Cerebellar nuclear complex (tissue), 1 donor: ENCODE measurements at regions not wholly inside any gene's neighbourhood (a gene's known extent, or its start where the extent isn't known, plus 50 kb on each side); places are given as distances from the start of the nearest gene placed in this dataset.
"Not testable (repeated sequence)": the region's sequence is repeated elsewhere in the genome, so short reads cannot be mapped to it uniquely, and the experiment has no call there.

ENCODE experiments used
- DNase-seq, 2 experiments: peaks; one replicate each; lab custom pipeline; 2025; lab: John Stamatoyannopoulos, UW

DNA sequence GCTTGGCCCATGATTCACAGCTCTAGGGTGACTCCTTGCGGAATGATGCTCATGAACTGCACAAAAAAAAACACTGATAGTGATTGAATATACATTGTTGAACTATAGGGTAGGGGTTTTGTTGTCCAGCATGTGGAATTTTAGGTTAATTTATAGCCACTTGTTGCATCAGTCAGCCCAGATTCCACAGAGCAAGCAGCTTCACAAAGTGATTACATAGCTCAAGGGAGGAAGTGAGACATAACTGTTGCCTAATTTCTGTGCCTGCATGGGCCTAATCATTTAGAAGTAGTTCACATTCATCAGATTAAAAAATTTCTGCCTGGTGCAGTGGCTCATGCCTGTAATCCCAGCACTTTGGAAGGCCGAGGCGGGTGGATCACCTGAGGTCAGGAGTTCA is 142.2 kb upstream of the ZNF722 start:
- not testable (repeated sequence) for DNase-seq

DNA sequence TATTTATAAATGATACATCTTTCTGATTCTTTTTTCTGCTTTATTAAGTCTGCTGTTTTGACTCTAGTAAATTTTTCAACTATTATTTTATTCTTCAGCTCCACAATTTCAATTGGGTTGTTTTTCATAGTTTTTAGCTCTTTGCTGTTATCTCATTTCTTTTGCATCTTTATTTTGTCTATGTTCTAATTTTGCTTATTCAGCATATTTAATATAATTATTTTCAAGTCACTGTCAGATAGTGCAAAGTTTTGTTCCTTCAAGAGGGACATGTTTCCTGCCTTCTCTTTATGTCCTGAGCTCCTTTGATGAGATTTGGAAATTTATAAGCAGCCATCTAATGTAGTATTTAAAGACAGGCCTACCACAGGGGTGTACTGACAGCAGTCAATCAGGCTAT is 131.5 kb upstream of the ZNF722 start:
- no peak for DNase-seq

DNA sequence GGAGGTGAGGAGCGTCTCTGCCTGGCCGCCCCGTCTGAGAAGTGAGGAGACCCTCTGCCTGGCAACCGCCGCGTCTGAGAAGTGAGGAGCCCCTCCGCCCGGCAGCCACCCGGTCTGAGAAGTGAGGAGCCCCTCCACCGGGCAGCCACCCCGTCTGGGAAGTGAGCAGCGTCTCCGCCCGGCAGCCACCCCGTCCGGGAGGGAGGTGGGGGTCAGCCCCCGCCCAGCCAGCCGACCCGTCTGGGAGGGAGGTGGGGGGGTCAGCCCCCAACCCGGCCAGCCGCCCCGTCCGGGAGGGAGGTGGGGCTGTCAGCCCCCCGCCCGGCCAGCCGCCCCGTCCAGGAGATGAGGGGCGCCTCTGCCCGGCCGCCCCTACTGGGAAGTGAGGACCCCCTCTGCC is 124.4 kb upstream of the ZNF722 start:
- not testable (repeated sequence) for DNase-seq

DNA sequence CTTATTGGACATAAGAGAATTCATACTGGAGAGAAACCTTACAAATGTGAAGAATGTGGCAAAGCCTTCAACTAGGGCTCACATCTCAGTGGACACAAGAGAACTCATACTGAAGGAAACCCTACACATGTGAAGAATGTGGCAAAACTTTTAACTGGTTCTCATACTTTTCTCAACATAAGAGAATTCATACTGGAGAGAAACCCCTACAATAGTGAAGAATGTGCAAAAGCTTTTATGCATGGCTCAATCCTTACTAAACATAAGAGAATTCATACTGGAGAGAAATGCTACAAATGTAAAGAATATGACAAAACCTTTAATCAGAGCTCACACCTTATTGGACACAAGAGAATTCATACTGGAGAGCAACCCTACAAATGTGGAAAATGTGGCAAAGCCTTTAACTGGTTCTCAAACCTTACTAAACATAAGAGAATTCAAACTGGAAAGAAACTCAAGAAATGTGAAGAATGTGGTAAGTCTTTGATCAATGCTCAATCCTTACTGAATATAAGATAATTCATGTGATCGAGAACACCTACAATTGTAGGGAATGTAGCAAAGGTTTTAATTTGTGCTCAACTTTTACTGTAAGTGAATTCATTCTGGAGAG is 121.8 kb upstream of the ZNF722 start:
- DNase-seq: no peak

DNA sequence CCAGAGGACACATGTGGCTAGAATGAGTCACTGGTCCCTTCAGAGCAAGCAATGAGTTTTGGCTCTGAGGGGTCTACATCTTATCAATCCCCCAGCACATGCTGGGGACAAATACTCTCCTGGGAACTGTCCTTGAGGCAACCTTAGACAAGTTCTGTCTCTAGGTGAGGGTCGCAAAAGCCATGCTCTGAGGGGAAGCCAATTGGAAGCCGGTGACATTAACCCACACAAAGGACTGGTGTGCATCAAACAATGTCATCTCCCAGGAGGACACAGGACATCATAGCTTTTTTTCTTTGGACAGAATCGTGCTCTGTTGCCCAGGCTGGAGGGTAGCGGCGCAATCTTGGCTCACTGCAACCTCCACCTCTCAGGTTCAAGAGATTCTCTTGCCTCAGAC is 111.6 kb upstream of the ZNF722 start:
- DNase-seq: no peak

DNA sequence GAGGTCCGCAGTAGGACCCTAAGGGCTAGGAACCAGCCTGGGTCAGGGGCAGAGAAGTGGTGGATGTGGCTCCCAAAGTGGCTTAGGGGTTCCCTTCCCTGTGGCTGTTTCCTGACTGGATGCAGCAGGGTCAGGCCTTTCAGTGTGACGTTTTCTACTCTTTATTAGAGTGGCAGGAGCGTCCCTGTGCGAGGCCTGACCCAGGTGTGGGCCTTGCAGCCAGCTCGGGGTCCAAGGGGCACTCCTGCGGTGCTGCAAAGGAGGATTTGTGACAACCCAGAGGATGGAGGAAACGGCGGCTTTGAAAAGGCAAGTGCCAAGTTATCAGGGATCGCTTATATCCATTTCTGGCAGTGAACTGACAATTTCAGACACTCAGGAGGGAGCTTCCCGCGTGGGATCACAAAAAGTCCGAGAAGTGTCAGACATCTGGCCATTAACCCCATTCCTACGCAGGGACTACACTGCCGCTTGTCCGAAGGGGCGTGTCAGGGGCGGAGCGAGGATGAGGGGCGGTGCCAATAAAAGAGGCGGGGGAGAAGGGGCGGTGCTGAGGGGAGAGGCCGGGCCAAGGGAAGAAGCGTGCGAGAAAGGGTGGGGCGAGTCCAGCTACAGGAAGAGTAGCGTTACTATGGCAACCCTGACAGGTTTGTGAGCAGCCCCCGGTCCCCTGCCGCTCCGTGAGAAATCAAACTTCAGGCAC is 98.8 kb upstream of the ZNF722 start:
- no peak for DNase-seq

DNA sequence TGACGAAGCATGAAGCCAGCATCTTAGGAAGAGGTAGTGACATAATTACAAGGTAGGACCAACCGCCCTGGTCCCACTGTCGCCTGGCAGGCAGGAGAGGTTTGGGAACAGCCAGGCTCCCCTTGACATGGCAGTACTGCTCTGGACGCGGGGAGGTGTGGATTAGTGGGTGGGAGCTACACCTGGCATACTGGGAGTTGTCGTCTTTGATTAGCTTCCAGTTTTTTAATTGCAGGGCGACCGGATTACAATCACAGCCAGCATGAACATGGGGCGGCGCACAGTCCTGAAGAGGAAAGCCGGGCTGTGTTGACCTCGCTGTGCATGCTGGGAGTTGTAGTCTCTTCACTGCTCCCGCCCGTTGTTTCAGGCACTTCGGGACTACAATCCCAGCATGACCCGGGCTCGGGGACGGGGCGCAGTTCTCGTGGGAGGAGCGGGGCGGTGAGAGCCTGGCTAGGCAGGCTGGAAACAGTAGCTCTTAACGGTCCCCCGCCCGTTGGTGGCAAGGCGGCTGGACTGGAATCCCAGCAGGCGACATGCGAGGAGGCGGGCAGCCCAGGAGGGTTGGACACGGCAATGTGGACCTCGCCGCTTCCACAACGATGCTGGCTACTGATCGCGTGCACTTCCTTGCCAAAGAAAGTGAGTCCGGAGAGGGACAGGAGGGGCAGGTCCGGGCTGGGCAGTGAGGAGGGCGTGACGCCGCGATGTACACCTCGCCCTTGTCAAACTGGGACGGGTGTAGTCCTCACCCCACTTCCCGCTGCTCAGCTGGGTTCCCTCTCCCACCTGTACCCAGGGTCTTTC is 98.0 kb upstream of the ZNF722 start:
- DNase-seq: peak; percentile 33

DNA sequence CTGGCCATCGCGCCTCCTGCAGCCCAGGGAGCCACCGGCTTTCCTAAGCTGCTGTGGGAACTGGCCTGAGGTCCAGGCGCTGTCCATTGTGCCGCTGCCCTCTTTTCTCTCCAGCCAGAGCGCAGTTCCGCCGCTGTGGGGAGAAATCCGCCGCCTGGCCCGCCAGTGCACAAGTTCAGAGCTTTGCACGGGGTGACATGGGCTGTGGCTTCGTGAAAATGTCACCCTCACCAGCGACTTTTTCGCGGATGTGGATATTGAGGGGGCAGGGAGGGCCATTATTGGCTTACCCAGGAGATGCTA is 97.5 kb upstream of the ZNF722 start:
- DNase-seq: not testable (repeated sequence)

DNA sequence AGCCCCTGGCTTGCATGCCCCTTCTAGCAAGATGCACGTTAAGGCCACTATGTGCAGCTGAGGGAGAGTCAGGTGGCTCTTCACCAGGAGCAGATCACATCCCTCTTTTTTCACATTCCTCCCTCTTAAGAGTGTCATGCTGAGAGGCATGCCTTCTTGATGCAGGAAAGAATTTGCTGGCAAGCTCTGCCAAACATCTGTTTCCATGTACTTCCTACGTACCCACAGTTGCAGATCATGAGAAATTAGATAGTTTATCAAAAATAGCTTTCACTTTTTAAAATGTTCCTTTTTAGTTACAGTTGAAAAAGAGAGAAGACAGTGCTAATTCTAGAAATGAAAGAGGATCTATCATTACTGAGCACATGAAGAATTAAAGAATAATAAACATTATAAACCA is 79.7 kb upstream of the ZNF722 start:
- no peak for DNase-seq

DNA sequence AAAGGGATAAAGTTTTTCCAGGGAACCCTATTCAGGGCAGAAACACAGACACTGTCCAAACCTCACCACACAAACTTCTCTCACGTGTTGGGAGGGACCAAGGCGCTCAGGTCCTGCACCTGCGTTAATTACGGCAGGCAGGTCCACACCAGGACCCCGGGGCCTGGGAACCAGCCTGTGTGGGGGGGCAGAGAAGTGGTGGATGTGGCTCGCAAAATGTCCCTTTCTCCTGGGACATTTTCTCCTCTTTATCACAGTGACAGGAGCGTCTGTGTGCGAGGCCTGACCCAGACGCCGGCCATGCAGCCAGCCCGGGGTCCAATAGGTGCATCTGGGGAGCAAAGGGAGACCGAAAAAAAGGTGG is 73.4 kb upstream of the ZNF722 start:
- no peak for DNase-seq

DNA sequence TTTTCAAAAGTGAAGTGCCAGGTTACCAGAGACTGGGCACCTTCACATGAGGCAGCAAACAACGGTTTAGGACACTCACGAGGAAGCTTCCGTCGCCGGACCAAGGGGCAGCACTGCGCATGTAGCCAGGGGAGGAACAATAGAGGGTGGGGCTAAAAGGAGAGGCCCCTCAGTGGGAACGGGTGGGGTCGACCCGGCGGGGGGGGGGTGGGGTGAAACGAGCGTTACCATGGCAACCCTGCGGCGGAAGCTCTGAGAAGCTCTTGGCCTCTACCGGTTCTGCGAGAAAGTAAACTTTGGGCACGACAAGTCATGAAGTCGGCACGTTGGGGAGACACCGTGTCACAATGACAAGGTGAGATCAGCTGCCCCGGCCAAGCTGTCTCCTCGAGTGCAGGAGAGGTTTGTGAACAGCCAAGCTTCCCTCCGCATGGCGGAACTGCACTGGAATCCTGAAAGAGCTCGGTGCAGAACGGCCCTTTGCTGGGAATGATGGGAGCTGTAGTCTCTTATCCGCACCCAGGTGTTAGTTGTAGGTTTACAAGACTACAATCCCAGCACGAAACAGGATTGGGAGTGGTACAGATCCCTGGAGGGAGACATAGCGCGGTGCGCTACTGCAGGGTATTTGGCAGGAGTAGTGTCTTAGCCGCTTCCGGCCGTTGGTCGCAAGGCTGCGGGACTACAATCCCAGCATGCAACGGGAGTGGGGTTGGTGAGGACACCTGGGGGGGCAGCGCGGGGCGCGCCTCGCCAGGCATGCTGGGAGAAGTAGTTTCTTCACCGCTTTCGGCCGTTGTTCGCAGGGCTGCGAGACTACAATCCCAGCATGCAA is 72.8 kb upstream of the ZNF722 start:
- peak; percentile 11 to 46 for DNase-seq

DNA sequence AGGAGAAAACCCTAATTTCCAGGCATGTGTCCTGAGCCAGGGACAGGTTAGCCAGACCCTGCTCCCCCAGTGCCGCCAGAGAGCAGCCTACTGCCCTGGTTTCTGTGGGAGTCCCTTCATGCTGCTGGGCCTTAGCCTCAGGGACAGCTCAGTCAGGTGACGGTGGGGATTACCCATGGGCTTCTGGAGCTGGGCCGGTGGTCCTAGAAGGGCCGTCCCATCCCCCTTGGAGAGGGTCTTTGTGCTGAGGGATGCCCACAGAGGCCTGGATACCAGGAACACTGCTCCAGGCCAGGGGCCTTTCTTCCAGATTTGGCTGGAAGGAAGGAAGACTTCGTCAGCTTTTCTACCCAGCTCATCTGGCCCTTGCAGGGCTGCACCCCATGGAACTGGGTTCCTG is 71.4 kb upstream of the ZNF722 start:
- DNase-seq: no peak

DNA sequence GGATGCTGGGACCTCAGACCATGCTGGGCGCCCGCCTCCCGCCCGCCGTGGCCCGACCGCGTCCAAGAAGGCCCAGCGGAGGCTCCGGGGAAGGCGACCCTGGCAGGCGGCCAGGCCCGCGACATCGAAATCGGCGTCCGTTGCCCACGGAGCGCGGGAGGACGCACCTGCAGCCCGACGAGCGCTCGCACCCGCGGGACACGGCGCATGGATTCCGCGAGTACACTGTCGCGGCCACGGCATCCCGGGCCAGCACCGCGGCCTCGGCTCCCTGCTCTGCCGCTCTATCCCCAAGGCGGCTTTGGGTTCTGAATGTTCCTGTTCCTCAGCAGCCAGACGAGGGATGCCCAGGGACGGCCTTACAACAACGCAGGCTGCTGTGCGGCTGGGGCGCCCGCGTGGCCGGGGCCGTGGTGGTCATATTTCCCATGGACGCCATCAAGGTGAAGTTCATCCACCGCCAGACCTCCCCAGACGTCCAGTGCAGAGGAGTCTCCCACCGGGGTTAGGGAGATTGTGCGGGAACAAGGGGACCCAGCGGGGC is 67.5 kb upstream of the ZNF722 start:
- DNase-seq: no peak

DNA sequence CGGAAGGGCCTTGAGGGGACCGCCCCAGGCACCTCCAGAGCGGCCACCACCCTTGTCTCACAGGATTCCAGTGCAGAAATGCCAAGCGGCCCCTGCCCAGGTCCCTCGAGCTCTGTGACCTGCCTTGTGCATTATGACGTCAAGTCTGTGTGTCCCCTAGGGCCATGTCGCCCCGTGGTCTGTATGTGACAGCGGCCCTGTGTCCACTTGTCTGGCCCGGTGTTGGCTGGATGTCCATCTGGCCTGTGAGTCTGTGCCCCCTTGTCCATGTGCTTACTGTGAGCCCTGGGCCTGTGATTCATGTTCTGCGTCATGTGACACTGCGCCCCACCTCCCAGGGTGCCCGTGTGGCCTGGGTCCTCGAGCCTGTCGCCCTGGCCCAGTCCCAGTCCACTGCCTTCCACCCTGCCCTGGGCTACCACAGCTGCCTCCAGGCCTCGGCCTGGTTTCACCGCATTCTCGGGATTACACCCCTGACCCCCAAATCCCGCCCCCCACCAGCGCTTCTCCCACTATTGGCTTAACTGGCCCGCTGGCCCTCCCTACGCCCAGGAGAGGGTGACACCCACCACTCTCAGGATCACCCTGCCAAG is 66.6 kb upstream of the ZNF722 start:
- DNase-seq: no peak
